RWPE2 (cell line): ENCODE measurements at regions not wholly inside any gene's neighbourhood (a gene's known extent, or its start where the extent isn't known, plus 50 kb on each side); places are given as distances from the start of the nearest gene placed in this dataset.

Source experiments
- ATAC-seq: fragments of 200-7000 bp; cut with Tn5 transposase; 3 replicates; pipeline ENCODE4 v1.9.1; 2021; ENCODE audit warnings: low read depth
- DNase-seq: peaks from one replicate; pipeline ENCODE4 v3.0.0-alpha.2; 2020; ENCODE audit warnings: low spot score
- H3K27ac ChIP-seq: fragments of 450-650 bp; 2 replicates; pipeline ENCODE4 v1.5.1; 2017; ENCODE audit warnings: mild to moderate bottlenecking; ENCODE audit not compliant: poor library complexity, severe bottlenecking
- H3K27me3 ChIP-seq: fragments of 250-450 bp; sonication (Bioruptor Pico); 2 replicates; pipeline ENCODE4 v1.5.1; 2021; ENCODE audit warnings: mild to moderate bottlenecking, moderate library complexity; ENCODE audit not compliant: insufficient read depth, poor library complexity, severe bottlenecking
- H3K36me3 ChIP-seq: fragments of 250-450 bp; sonication (Bioruptor Pico); 2 replicates; pipeline ENCODE4 v1.5.1; 2020; ENCODE audit warnings: low read depth, mild to moderate bottlenecking, moderate library complexity
- H3K4me1 ChIP-seq: fragments of 250-450 bp; sonication (Bioruptor Pico); 2 replicates; pipeline ENCODE4 v1.5.1; 2021; ENCODE audit warnings: mild to moderate bottlenecking, moderate library complexity; ENCODE audit not compliant: insufficient read depth, poor library complexity, severe bottlenecking
- H3K4me3 ChIP-seq: fragments of 250-450 bp; sonication (Bioruptor Pico); 2 replicates; pipeline ENCODE4 v1.5.1; 2021; ENCODE audit warnings: mild to moderate bottlenecking, moderate library complexity; ENCODE audit not compliant: severe bottlenecking
- H3K9me3 ChIP-seq: fragments of 250-450 bp; sonication (Bioruptor Pico); 2 replicates; pipeline ENCODE4 v1.5.1; 2021; ENCODE audit warnings: mild to moderate bottlenecking, moderate library complexity; ENCODE audit not compliant: severe bottlenecking
- TF ChIP-seq, protein P1 (sequence below): fragments of 450-650 bp; IDR thresholded peaks from one replicate; pipeline ENCODE4 v1.5.1; 2017; ENCODE audit warnings: mild to moderate bottlenecking, moderate library complexity; ENCODE audit not compliant: poor library complexity, severe bottlenecking

DNA sequence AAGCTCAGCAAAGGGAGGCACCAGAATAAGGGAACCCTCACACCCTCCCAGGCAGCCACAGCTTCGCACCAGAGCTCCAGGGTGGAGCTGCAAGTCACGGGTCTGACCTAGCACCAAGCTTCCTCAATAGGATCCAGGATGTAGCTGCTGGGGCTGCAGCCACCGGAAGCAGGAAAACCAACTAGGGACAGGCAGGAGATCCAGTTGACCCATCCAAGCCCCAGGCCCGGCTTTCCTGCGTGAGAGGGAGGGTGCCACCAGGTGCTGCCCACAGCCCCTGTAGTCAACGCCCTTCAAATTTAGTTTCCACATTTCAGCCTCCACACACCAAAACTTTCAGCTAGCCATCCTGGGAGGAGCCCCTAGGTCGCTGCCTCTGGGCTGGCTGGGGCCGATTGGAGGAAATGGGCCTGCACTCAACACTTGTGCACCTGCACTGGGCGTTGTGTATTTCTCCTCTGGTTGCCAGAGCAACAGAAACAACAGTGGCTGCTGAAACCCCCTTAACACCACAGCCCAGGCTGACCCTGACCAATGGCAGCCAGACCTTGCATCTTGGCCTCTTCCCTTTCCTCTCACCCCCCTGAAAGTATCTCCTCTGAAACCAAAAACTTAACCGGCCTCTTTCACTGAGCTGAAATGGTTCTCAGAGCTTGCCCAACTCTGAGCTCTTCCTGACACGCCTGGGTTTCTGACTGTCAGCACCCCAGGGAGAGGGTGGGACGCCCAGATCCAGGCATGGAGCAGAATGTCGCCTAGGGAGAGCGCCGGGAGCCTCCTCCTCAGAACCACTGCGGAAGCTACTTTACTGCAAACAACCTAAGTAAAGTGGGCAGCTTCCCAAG is 226.5 kb upstream of the MAP3K1 start:
- Histone ChIP-seq H3K4me1 (peaks cover 10% of the 10 kb centered on the region), H3K36me3 (no peaks in the 10 kb centered on the region), H3K27ac (no peak overlapping the region), H3K27me3 (no peaks in the 10 kb centered on the region), H3K4me3 (no peak overlapping the region), H3K9me3 (no peaks in the 10 kb centered on the region)
- ATAC-seq (no peak), DNase-seq (no peak)
- TF ChIP-seq, protein P1, sequence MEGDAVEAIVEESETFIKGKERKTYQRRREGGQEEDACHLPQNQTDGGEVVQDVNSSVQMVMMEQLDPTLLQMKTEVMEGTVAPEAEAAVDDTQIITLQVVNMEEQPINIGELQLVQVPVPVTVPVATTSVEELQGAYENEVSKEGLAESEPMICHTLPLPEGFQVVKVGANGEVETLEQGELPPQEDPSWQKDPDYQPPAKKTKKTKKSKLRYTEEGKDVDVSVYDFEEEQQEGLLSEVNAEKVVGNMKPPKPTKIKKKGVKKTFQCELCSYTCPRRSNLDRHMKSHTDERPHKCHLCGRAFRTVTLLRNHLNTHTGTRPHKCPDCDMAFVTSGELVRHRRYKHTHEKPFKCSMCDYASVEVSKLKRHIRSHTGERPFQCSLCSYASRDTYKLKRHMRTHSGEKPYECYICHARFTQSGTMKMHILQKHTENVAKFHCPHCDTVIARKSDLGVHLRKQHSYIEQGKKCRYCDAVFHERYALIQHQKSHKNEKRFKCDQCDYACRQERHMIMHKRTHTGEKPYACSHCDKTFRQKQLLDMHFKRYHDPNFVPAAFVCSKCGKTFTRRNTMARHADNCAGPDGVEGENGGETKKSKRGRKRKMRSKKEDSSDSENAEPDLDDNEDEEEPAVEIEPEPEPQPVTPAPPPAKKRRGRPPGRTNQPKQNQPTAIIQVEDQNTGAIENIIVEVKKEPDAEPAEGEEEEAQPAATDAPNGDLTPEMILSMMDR, result no peak

DNA sequence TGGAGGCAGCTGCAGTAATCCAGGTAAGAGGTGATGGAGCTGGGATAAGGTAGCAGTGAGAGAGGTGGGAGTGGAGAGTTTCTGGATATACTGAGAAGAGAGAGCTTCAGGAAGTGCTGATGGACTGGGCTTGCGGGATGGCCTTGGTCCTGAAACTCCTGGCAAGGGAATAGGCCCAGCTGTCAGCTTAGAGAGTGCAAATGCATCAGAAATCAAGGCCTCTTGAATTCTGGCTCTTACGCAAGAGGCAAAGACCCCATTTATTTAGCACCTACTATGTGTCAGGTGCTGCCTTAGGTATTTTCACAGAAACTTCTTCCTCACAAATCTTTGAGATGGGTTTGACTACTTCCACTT is 227.2 kb upstream of the MAP3K1 start:
- DNase-seq, result no peak
- Histone ChIP-seq H3K4me3 (no peak overlapping the region), H3K9me3 (no peaks in the 10 kb centered on the region), H3K27ac (no peak overlapping the region), H3K27me3 (no peaks in the 10 kb centered on the region), H3K4me1 (peaks cover 10% of the 10 kb centered on the region), H3K36me3 (no peaks in the 10 kb centered on the region)
- TF ChIP-seq, protein P1, result no peak
- no peak for ATAC-seq

DNA sequence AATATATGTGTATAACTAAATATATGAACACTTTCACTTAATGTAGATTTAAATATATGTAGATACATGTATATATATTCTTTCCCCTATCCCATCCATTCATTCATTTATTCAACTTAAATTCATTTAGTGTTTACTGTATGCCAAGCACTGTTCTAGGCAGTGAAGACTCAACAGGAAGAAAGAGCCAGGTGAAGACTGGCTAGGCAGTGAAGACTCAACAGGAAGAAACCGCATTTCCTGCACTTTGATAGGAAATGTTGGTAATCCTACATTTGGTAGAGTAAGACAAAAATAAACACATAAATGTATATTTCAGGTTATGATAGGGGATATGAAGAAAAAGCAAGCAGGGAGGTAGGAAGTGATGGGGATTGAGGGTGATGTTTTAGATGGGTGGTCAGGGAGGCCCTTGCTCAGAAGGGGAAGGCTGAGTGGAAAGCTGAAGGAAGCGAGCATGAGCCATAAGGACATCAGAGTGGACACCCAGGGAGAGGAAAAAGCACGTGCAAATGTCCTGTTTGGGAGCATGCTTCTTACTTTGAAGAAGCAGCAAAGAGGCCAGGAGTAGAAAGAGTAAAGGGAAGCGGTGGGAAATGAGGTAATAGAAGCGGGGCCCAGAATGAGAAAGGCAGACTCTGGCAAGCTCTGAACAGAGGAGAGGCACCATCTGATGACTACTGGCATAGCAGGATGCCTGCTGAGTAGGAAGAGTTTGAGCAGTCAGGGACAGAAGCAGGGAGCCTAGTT is 227.8 kb upstream of the MAP3K1 start:
- H3K4me3 ChIP-seq, result no peak overlapping the region
- no peaks in the 10 kb centered on the region for H3K27me3 ChIP-seq
- TF ChIP-seq, protein P1, result no peak
- no peaks in the 10 kb centered on the region for H3K9me3 ChIP-seq
- DNase-seq, result no peak
- no peak for ATAC-seq
- H3K36me3 ChIP-seq, result no peaks in the 10 kb centered on the region
- H3K4me1 ChIP-seq, result peaks cover 10% of the 10 kb centered on the region
- no peak overlapping the region for H3K27ac ChIP-seq

DNA sequence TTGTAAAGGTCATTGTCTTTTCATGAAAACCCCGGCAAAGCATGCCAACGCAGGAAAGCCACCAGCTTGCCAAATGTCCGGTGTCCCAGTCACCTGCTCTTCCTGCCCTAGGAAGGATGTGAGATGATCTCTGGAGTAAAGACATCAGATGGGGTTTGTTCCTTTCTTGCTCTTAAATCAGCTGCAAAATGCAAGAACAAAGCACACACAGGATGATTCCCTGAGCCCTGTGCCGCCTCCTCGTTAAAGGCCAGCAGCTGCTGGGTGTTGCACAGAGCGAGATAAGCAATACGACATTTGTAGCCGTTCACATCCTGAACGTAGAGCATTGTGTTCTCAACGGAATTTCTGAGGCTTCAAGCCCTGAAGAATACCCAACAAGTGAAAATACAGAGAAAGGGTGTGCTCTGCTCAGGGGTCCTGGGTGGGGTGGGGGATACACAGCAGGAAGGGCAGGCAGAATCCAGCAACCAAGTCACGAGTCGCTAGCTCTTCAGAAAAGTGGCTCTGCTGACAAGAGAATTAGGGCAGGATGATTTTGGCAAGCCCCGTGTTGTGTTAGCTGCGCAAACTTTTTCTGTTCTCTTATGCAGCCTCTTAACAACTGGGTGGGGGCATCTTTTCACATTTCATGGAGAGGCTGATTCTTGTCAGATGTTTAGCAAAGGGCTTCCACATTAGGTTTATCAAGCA is 229.2 kb upstream of the MAP3K1 start:
- Histone ChIP-seq H3K9me3 (no peaks in the 10 kb centered on the region), H3K36me3 (no peaks in the 10 kb centered on the region), H3K4me1 (peaks cover 10% of the 10 kb centered on the region), H3K4me3 (no peak overlapping the region), H3K27ac (no peak overlapping the region), H3K27me3 (no peaks in the 10 kb centered on the region)
- TF ChIP-seq, protein P1, result no peak
- ATAC-seq (no peak), DNase-seq (no peak)
